ENCODE measurements at regions not wholly inside any gene's neighbourhood (a gene's known extent, or its start where the extent isn't known, plus 50 kb on each side); places are given as distances from the start of the nearest gene placed in this dataset.

DNA sequence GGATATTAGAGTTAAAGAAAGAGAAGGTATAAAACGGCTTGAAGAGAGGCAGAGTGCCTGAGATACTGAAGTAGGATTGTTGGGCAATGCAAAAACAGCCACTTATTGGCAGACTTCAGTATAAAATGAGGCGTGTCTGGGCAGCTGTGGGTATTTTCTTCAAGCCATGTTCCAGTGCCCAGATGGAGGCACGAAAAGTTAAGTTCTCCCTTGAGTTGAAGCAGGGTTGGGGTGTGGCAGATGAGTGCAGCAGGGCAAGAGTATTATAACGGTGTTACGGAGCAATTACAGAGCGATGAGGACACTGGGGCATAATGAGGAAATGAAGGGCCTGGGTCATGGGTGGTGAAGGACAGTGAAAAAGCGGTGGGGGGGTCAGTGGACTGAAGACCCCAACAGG, 73.7 kb upstream of the CREB3L1 start:
- TF ChIP-seq, protein P1, sequence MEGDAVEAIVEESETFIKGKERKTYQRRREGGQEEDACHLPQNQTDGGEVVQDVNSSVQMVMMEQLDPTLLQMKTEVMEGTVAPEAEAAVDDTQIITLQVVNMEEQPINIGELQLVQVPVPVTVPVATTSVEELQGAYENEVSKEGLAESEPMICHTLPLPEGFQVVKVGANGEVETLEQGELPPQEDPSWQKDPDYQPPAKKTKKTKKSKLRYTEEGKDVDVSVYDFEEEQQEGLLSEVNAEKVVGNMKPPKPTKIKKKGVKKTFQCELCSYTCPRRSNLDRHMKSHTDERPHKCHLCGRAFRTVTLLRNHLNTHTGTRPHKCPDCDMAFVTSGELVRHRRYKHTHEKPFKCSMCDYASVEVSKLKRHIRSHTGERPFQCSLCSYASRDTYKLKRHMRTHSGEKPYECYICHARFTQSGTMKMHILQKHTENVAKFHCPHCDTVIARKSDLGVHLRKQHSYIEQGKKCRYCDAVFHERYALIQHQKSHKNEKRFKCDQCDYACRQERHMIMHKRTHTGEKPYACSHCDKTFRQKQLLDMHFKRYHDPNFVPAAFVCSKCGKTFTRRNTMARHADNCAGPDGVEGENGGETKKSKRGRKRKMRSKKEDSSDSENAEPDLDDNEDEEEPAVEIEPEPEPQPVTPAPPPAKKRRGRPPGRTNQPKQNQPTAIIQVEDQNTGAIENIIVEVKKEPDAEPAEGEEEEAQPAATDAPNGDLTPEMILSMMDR (conservative IDR thresholded peaks at IDR 0.05 in 1 of 2, IDR thresholded peaks at IDR 0.05 in 1 of 2; ENCODE audit: extremely low read depth in 1 of 2, insufficient read depth in 1 of 2, low read depth in 1 of 2, low read length in 2 of 2), result no peak
- TF ChIP-seq EZH2 (IDR thresholded peaks at IDR 0.05; ENCODE audit: borderline replicate concordance, low read length), result no peak
